PC-9 (cell line): ENCODE measurements at regions not wholly inside any gene's neighbourhood (a gene's known extent, or its start where the extent isn't known, plus 50 kb on each side); places are given as distances from the start of the nearest gene placed in this dataset.

Experiments
- BruUV-seq: library from RNA; stranded (reverse); fragments of 400-500 nt; replicated peaks from 2 replicates; lab custom pipeline; 2021; lab: Mats Ljungman, UMichigan
- CTCF ChIA-PET: fragments of 300-600 bp; sonication (Branson Sonifier 250); formaldehyde crosslinking; loops from one replicate; lab custom pipeline; 2022; ENCODE audit warnings: antibody characterized with exemption; lab: Charles Lee
- POLR2A ChIA-PET: fragments of 300-600 bp; sonication (Branson Sonifier 250); formaldehyde crosslinking; loops from one replicate; lab custom pipeline; 2022; ENCODE audit warnings: antibody characterized with exemption; ENCODE audit not compliant: unreplicated experiment; lab: Charles Lee
- DNase-seq, 2 experiments: peaks; one replicate each; pipeline versions ENCODE4 v3.0.0 to v3.0.0-alpha.2; 2015 to 2022; ENCODE audit warnings: mixed read lengths in 1 of 2
- H2AFZ ChIP-seq: fragments of 200-600 bp; sonication (generic); 2 replicates; pipeline ENCODE4 v1.8.1; 2017; ENCODE audit warnings: antibody characterized with exemption
- H3F3A ChIP-seq: fragments of 200-600 bp; sonication (generic); 2 replicates; pipeline ENCODE4 v1.8.1; 2017; ENCODE audit warnings: antibody characterized with exemption, mild to moderate bottlenecking, low read depth; ENCODE audit not compliant: insufficient read depth
- H3K27ac ChIP-seq: fragments of 200-600 bp; sonication (generic); 2 replicates; pipeline ENCODE4 v1.6.1; 2016; ENCODE audit warnings: mixed run types
- H3K27me3 ChIP-seq: fragments of 200-600 bp; sonication (generic); 2 replicates; pipeline ENCODE4 v1.6.1; 2016; ENCODE audit warnings: low read depth, mixed run types; ENCODE audit not compliant: insufficient read depth
- H3K36me3 ChIP-seq: fragments of 200-600 bp; sonication (generic); 2 replicates; pipeline ENCODE4 v1.6.1; 2016; ENCODE audit warnings: low read depth, mixed run types
- H3K4me1 ChIP-seq: fragments of 200-600 bp; sonication (generic); replicated peaks from 2 replicates; pipeline ENCODE4 v1.6.1; 2016; ENCODE audit warnings: mixed run types; ENCODE audit not compliant: insufficient read depth
- H3K4me2 ChIP-seq: fragments of 200-600 bp; sonication (generic); 2 replicates; pipeline ENCODE4 v1.6.1; 2017; ENCODE audit warnings: mixed run types
- H3K4me3 ChIP-seq: fragments of 200-600 bp; sonication (generic); 2 replicates; pipeline ENCODE4 v1.6.1; 2016; ENCODE audit warnings: mixed run types
- H3K79me2 ChIP-seq: fragments of 200-600 bp; sonication (generic); 2 replicates; pipeline ENCODE4 v1.6.1; 2017; ENCODE audit warnings: low read depth, mixed run types
- H3K9me2 ChIP-seq: fragments of 200-600 bp; sonication (generic); 2 replicates; pipeline ENCODE4 v1.8.1; 2017; ENCODE audit warnings: mild to moderate bottlenecking; ENCODE audit not compliant: insufficient read depth
- H3K9me3 ChIP-seq: fragments of 200-600 bp; sonication (generic); 2 replicates; pipeline ENCODE4 v1.8.1; 2016; ENCODE audit warnings: low read depth; ENCODE audit not compliant: insufficient read depth
- H4K20me1 ChIP-seq: fragments of 200-600 bp; sonication (generic); 2 replicates; pipeline ENCODE4 v1.8.1; 2017; ENCODE audit not compliant: insufficient read depth
- EZH2 ChIP-seq: fragments of 200-600 bp; sonication (generic); IDR thresholded peaks from 2 replicates; pipeline ENCODE4 v1.8.0; 2017; ENCODE audit warnings: antibody characterized with exemption, low read depth
- intact Hi-C: fragments of 100-400 bp; cut with micrococcal nuclease; formaldehyde crosslinking; loops from one replicate; pipeline ENCODE4 v1.10.0; 2022; ENCODE audit not compliant: unreplicated experiment
- TF ChIP-seq, protein P1 (sequence below): fragments of 200-600 bp; sonication (generic); conservative IDR thresholded peaks from 2 replicates; pipeline ENCODE4 v1.6.1; 2017; ENCODE audit warnings: mixed run types, antibody characterized with exemption, mild to moderate bottlenecking, moderate library complexity

- ChIA-PET POLR2A (no interaction called here), CTCF (interaction anchor here (0.6 kb wide), 1 partner anchor 340 kb away, joined by 4 read pairs; no protein-coding TSS in a partner anchor)
- H3K9me3 ChIP-seq: peaks cover 12% of the 10 kb centered on the region; the same call in 1 of the 2 replicates
- H3K4me1 ChIP-seq: no peaks in the 10 kb centered on the region
- H3K4me3 ChIP-seq: no peak overlapping the region
- no peaks in the 10 kb centered on the region for H3K79me2 ChIP-seq
- H3F3A ChIP-seq: no peaks in the 10 kb centered on the region
- no peaks in the 10 kb centered on the region for H4K20me1 ChIP-seq
- no peak for TF ChIP-seq EZH2
- TF ChIP-seq, protein P1, sequence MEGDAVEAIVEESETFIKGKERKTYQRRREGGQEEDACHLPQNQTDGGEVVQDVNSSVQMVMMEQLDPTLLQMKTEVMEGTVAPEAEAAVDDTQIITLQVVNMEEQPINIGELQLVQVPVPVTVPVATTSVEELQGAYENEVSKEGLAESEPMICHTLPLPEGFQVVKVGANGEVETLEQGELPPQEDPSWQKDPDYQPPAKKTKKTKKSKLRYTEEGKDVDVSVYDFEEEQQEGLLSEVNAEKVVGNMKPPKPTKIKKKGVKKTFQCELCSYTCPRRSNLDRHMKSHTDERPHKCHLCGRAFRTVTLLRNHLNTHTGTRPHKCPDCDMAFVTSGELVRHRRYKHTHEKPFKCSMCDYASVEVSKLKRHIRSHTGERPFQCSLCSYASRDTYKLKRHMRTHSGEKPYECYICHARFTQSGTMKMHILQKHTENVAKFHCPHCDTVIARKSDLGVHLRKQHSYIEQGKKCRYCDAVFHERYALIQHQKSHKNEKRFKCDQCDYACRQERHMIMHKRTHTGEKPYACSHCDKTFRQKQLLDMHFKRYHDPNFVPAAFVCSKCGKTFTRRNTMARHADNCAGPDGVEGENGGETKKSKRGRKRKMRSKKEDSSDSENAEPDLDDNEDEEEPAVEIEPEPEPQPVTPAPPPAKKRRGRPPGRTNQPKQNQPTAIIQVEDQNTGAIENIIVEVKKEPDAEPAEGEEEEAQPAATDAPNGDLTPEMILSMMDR: no peak
- no peaks in the 10 kb centered on the region for H3K36me3 ChIP-seq
- no peak overlapping the region for H2AFZ ChIP-seq
- no peak overlapping the region for H3K4me2 ChIP-seq
- BruUV-seq: no TSS peak
- intact Hi-C loops: loop anchor here (5.0 kb wide), 1 partner anchor 107 kb away; no protein-coding TSS in a partner anchor
- H3K27me3 ChIP-seq: no peaks in the 10 kb centered on the region
- H3K9me2 ChIP-seq: no peaks in the 10 kb centered on the region
- no peak for DNase-seq
- no peak overlapping the region for H3K27ac ChIP-seq
Measured at GRCh38 chr7:46459942-46460341, 538.9 kb upstream of the IGFBP3 start.

DNA sequence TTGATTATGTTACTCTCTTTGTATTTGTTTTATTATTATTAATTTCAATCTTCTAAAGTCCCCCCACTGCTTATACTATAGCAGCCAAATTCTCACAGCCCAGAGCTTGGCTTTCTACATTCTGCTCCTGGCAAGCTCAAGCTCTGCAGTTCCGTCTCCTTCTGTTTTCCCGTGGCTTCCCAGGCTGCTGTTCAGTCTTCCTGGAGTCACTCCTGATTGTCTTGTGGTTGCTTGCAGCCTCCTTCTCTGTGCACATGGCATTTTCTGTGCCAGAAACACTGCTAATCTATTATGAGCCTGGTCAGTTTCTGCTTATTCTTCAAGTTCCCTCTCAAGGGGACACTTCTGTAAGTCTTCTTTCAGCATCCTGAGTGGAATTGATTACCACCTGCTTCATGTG, 533.7 kb upstream of the IGFBP3 start:
- TF ChIP-seq, protein P1: no peak
- POLR2A ChIA-PET: no interaction called here
- intact Hi-C loops: loop anchor here (5.0 kb wide), 1 partner anchor 112 kb away; no protein-coding TSS in a partner anchor
- no peaks in the 10 kb centered on the region for H3K9me3 ChIP-seq
- H3K4me3 ChIP-seq: no peak overlapping the region
- H3K79me2 ChIP-seq: no peaks in the 10 kb centered on the region
- no peak for DNase-seq
- no peaks in the 10 kb centered on the region for H3F3A ChIP-seq
- no peak overlapping the region for H2AFZ ChIP-seq
- no peaks in the 10 kb centered on the region for H3K4me1 ChIP-seq
- no peak overlapping the region for H3K4me2 ChIP-seq
- no TSS peak for BruUV-seq
- H4K20me1 ChIP-seq: no peaks in the 10 kb centered on the region
- no peaks in the 10 kb centered on the region for H3K9me2 ChIP-seq
- H3K27me3 ChIP-seq: no peaks in the 10 kb centered on the region
- CTCF ChIA-PET: interaction anchor here (0.6 kb wide), 1 partner anchor 135 kb away, joined by 3 read pairs; no protein-coding TSS in a partner anchor
- H3K27ac ChIP-seq: no peak overlapping the region
- no peaks in the 10 kb centered on the region for H3K36me3 ChIP-seq

- H3K4me1 ChIP-seq: no peaks in the 10 kb centered on the region
- no peak for DNase-seq
- ChIA-PET CTCF (no interaction called here), POLR2A (no interaction called here)
- H3K27me3 ChIP-seq: no peaks in the 10 kb centered on the region
- intact Hi-C loops: no loop called here
- TF ChIP-seq, protein P1: no peak
- no peaks in the 10 kb centered on the region for H4K20me1 ChIP-seq
- no peaks in the 10 kb centered on the region for H3K79me2 ChIP-seq
- H3K9me2 ChIP-seq: no peaks in the 10 kb centered on the region
- no peaks in the 10 kb centered on the region for H3K36me3 ChIP-seq
- no peaks in the 10 kb centered on the region for H3K9me3 ChIP-seq
- H2AFZ ChIP-seq: no peak overlapping the region
- no peak overlapping the region for H3K4me3 ChIP-seq
- no peaks in the 10 kb centered on the region for H3F3A ChIP-seq
- H3K4me2 ChIP-seq: no peak overlapping the region
- no TSS peak for BruUV-seq
- no peak overlapping the region for H3K27ac ChIP-seq
Measured at GRCh38 chr7:46452561-46453135, 531.6 kb upstream of the IGFBP3 start.
